ENCODE measurements at regions not wholly inside any gene's neighbourhood (a gene's known extent, or its start where the extent isn't known, plus 50 kb on each side); places are given as distances from the start of the nearest gene placed in this dataset.

- TF ChIP-seq, protein P1, sequence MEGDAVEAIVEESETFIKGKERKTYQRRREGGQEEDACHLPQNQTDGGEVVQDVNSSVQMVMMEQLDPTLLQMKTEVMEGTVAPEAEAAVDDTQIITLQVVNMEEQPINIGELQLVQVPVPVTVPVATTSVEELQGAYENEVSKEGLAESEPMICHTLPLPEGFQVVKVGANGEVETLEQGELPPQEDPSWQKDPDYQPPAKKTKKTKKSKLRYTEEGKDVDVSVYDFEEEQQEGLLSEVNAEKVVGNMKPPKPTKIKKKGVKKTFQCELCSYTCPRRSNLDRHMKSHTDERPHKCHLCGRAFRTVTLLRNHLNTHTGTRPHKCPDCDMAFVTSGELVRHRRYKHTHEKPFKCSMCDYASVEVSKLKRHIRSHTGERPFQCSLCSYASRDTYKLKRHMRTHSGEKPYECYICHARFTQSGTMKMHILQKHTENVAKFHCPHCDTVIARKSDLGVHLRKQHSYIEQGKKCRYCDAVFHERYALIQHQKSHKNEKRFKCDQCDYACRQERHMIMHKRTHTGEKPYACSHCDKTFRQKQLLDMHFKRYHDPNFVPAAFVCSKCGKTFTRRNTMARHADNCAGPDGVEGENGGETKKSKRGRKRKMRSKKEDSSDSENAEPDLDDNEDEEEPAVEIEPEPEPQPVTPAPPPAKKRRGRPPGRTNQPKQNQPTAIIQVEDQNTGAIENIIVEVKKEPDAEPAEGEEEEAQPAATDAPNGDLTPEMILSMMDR (IDR thresholded peaks at IDR 0.05): no peak
- no peak for TF ChIP-seq POLR2A (IDR thresholded peaks at IDR 0.05)
Observed at GRCh38 chr2:138122891-138123290, 158.6 kb downstream of the HNMT start.

Measured in breast epithelium (tissue), 3 donors.